ENCODE measurements at regions not wholly inside any gene's neighbourhood (a gene's known extent, or its start where the extent isn't known, plus 50 kb on each side); places are given as distances from the start of the nearest gene placed in this dataset.

DNA sequence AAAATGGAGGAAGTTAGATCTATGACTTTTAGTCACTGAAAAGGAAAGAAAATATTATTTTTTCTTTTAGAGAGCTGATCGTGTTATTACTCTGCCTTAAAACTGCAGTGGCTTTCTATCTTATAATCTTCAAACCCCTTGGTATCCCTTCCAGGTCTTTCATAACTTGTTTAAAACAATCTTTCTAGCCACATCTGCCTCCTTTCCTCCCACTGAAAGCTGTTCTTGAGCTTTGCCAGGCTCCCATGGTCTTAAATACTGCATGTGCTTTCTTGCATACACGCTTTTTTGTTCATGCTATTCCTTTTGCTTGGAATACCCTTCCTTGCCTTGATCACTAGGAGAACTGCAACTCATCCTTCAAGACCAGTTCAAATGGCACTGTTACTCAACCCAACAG, 65.9 kb upstream of the GADD45A start:
- TF ChIP-seq, protein P1, sequence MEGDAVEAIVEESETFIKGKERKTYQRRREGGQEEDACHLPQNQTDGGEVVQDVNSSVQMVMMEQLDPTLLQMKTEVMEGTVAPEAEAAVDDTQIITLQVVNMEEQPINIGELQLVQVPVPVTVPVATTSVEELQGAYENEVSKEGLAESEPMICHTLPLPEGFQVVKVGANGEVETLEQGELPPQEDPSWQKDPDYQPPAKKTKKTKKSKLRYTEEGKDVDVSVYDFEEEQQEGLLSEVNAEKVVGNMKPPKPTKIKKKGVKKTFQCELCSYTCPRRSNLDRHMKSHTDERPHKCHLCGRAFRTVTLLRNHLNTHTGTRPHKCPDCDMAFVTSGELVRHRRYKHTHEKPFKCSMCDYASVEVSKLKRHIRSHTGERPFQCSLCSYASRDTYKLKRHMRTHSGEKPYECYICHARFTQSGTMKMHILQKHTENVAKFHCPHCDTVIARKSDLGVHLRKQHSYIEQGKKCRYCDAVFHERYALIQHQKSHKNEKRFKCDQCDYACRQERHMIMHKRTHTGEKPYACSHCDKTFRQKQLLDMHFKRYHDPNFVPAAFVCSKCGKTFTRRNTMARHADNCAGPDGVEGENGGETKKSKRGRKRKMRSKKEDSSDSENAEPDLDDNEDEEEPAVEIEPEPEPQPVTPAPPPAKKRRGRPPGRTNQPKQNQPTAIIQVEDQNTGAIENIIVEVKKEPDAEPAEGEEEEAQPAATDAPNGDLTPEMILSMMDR (IDR thresholded peaks at IDR 0.05; ENCODE audit: low read depth, low read length): no peak
- no peak for TF ChIP-seq POLR2A (IDR thresholded peaks at IDR 0.05; ENCODE audit: extremely low read depth, insufficient read length)
- TF ChIP-seq, protein P2, sequence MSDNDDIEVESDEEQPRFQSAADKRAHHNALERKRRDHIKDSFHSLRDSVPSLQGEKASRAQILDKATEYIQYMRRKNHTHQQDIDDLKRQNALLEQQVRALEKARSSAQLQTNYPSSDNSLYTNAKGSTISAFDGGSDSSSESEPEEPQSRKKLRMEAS (IDR thresholded peaks at IDR 0.05; ENCODE audit: low read depth, low read length): no peak
- no peak for TF ChIP-seq MYC (IDR thresholded peaks at IDR 0.05; ENCODE audit: low read depth, low read length)
